ENCODE measurements at regions not wholly inside any gene's neighbourhood (a gene's known extent, or its start where the extent isn't known, plus 50 kb on each side); places are given as distances from the start of the nearest gene placed in this dataset.

- TF ChIP-seq EP300 (conservative IDR thresholded peaks at IDR 0.05; ENCODE audit: poor library complexity, severe bottlenecking) (no peak), EZH2 (IDR thresholded peaks at IDR 0.05; ENCODE audit: borderline replicate concordance, insufficient read depth, low read length, poor library complexity, severe bottlenecking) (no peak), CTCF (IDR thresholded peaks at IDR 0.05; ENCODE audit: poor library complexity, severe bottlenecking) (no peak), POLR2AphosphoS5 (IDR thresholded peaks at IDR 0.05) (no peak), MXI1 (conservative IDR thresholded peaks at IDR 0.05; ENCODE audit: poor library complexity, severe bottlenecking) (no peak)
These were observed 208.7 kb upstream of the KLF3 start for GRCh38 chr4:38455092-38455862.
